HepG2 (cell line): ENCODE measurements at regions not wholly inside any gene's neighbourhood (a gene's known extent, or its start where the extent isn't known, plus 50 kb on each side); places are given as distances from the start of the nearest gene placed in this dataset.

Experiments used
- NFE2L1 ChIP-seq: sonication (generic); formaldehyde crosslinking; IDR thresholded peaks from 2 replicates; pipeline ENCODE4 v1.4.0; 2020; ENCODE audit warnings: missing genetic modification reagents, mild to moderate bottlenecking, borderline replicate concordance
- ZBTB10 ChIP-seq: sonication (generic); formaldehyde crosslinking; IDR thresholded peaks from 2 replicates; pipeline ENCODE4 v1.4.0; 2020; ENCODE audit warnings: missing genetic modification reagents, borderline replicate concordance
- ZNF142 ChIP-seq: sonication (generic); formaldehyde crosslinking; IDR thresholded peaks from 2 replicates; pipeline ENCODE4 v1.4.0; 2020; ENCODE audit warnings: missing genetic modification reagents
- ZNF441 ChIP-seq: sonication (generic); formaldehyde crosslinking; IDR thresholded peaks from 2 replicates; pipeline ENCODE4 v1.7.0; 2021; ENCODE audit warnings: missing genetic modification reagents, borderline replicate concordance
- ZNF576 ChIP-seq: sonication (generic); formaldehyde crosslinking; IDR thresholded peaks from 2 replicates; pipeline ENCODE4 v1.4.0; 2020; ENCODE audit warnings: mild to moderate bottlenecking, missing genetic modification reagents
- ZNF772 ChIP-seq: sonication (generic); formaldehyde crosslinking; IDR thresholded peaks from 2 replicates; pipeline ENCODE4 v1.5.0; 2020; ENCODE audit warnings: mild to moderate bottlenecking, missing genetic modification reagents
- TF ChIP-seq, protein P1 (sequence below): sonication (generic); formaldehyde crosslinking; IDR thresholded peaks from 2 replicates; pipeline ENCODE4 v1.4.0; 2020; ENCODE audit warnings: low read depth, missing genetic modification reagents
- TF ChIP-seq, protein P2 (sequence below), 2 experiments: sonication (generic) in 1 of 2; formaldehyde crosslinking in 1 of 2; IDR thresholded peaks; 2 replicates each; pipeline versions ENCODE4 v1.4.0 to v1.6.1; 2016 to 2020; ENCODE audit warnings: borderline replicate concordance in 1 of 2, low read depth in 1 of 2, mild to moderate bottlenecking in 1 of 2, missing genetic modification reagents in 1 of 2
- TF ChIP-seq, protein P3 (sequence below): sonication (generic); formaldehyde crosslinking; IDR thresholded peaks from 2 replicates; pipeline ENCODE4 v1.8.0; 2022; ENCODE audit warnings: missing genetic modification reagents, mild to moderate bottlenecking, borderline replicate concordance

DNA sequence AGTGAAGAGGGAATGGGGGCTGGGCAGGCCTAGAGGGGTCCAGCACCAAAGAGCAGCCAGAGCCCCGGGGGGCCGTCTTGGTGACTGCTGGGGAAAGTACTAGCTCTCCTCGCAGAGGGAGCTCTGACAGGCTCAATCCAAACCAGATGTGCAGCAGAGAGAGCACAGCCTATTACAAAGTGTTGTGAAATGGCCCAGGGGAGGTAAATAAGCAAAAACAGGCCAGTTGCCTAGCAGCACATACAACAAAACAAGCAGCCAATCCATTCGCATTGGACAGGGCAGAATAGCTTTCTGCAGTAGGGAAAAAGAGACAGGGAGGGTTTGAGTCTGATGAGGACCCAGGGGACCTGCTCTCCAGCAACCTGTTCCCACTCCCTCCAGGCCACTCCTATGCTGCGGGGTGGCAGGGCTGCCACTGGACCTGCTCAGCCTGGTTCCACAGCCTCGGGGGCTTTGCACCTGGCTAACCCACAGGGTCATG lies 239.6 kb upstream of the FGGY start (continued):
- TF ChIP-seq, protein P1, sequence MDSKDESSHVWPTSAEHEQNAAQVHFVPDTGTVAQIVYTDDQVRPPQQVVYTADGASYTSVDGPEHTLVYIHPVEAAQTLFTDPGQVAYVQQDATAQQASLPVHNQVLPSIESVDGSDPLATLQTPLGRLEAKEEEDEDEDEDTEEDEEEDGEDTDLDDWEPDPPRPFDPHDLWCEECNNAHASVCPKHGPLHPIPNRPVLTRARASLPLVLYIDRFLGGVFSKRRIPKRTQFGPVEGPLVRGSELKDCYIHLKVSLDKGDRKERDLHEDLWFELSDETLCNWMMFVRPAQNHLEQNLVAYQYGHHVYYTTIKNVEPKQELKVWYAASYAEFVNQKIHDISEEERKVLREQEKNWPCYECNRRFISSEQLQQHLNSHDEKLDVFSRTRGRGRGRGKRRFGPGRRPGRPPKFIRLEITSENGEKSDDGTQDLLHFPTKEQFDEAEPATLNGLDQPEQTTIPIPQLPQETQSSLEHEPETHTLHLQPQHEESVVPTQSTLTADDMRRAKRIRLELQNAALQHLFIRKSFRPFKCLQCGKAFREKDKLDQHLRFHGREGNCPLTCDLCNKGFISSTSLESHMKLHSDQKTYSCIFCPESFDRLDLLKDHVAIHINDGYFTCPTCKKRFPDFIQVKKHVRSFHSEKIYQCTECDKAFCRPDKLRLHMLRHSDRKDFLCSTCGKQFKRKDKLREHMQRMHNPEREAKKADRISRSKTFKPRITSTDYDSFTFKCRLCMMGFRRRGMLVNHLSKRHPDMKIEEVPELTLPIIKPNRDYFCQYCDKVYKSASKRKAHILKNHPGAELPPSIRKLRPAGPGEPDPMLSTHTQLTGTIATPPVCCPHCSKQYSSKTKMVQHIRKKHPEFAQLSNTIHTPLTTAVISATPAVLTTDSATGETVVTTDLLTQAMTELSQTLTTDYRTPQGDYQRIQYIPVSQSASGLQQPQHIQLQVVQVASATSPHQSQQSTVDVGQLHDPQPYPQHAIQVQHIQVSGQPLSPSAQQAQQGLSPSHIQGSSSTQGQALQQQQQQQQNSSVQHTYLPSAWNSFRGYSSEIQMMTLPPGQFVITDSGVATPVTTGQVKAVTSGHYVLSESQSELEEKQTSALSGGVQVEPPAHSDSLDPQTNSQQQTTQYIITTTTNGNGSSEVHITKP, result no peak
- TF ChIP-seq ZNF142 (no peak), ZNF441 (no peak), ZNF576 (CRISPR knock-in tag) (no peak), ZNF772 (no peak), NFE2L1 (no peak), ZBTB10 (CRISPR knock-in tag) (no peak)
- TF ChIP-seq, protein P2, sequence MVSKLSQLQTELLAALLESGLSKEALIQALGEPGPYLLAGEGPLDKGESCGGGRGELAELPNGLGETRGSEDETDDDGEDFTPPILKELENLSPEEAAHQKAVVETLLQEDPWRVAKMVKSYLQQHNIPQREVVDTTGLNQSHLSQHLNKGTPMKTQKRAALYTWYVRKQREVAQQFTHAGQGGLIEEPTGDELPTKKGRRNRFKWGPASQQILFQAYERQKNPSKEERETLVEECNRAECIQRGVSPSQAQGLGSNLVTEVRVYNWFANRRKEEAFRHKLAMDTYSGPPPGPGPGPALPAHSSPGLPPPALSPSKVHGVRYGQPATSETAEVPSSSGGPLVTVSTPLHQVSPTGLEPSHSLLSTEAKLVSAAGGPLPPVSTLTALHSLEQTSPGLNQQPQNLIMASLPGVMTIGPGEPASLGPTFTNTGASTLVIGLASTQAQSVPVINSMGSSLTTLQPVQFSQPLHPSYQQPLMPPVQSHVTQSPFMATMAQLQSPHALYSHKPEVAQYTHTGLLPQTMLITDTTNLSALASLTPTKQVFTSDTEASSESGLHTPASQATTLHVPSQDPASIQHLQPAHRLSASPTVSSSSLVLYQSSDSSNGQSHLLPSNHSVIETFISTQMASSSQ (IDR thresholded peaks at IDR 0.05; ENCODE audit: low read depth), result no peak
- TF ChIP-seq, protein P2 (CRISPR knock-in tag; IDR thresholded peaks at IDR 0.05; ENCODE audit: borderline replicate concordance), result no peak
- TF ChIP-seq, protein P3, sequence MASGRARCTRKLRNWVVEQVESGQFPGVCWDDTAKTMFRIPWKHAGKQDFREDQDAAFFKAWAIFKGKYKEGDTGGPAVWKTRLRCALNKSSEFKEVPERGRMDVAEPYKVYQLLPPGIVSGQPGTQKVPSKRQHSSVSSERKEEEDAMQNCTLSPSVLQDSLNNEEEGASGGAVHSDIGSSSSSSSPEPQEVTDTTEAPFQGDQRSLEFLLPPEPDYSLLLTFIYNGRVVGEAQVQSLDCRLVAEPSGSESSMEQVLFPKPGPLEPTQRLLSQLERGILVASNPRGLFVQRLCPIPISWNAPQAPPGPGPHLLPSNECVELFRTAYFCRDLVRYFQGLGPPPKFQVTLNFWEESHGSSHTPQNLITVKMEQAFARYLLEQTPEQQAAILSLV (CRISPR knock-in tag), result no peak
